NCI-H2196 (cell line): ENCODE measurements at regions not wholly inside any gene's neighbourhood (a gene's known extent, or its start where the extent isn't known, plus 50 kb on each side); places are given as distances from the start of the nearest gene placed in this dataset.

Source experiments
- DNase-seq: peaks from one replicate; lab custom pipeline; 2025; ENCODE audit not compliant: unreplicated experiment; lab: John Stamatoyannopoulos, UW

DNA sequence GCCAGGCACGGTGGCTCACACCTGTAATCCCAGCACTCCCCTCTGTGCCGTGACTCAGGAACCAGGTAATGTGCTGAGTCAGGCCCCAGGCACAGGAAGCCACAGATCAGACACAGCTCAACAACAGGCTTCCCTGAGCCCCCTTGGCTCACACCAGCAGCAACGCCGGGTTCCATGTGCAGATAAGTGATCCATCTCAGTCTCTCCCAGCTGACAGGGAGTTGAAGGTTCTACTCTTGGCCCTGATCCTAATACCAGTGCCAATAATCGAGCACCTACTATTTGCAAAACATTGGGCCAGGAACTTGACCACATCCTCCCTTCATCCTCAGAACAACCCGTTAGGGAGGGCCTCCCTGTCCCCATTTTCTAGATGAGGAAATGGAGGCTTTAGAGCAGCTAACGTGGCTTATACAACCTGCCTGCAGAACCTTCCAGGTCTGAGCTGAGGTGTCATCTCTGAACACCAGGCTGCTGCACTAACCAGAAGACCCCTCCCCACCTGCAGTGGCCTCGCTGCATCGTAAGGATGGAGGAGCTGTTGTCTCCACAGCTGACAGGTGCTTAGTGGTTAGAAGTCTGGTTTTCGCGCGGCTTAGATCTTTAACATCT, 64.8 kb upstream of the AMZ2 start:
- DNase-seq, result no peak

DNA sequence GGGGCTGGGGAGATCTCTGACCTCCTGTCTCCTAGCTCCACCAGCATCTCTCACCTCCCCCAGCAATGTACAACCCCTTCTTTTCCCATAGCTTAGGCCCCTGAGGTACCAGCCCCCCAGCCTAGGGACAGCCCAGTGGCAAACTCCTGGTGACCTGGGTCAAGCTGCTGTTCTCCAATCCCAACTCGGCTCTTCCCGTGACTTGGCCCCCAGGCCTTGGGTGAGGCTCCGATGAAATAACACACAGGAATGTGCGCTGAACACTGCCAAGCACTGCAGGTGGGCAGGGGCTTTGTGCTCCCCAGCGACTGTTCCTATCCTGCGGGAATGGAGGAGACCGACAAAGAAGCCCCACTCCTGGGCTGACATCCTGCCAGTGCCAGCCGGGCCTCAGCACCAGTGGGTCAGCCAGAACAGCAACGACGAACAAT, 63.7 kb upstream of the AMZ2 start:
- no peak for DNase-seq

DNA sequence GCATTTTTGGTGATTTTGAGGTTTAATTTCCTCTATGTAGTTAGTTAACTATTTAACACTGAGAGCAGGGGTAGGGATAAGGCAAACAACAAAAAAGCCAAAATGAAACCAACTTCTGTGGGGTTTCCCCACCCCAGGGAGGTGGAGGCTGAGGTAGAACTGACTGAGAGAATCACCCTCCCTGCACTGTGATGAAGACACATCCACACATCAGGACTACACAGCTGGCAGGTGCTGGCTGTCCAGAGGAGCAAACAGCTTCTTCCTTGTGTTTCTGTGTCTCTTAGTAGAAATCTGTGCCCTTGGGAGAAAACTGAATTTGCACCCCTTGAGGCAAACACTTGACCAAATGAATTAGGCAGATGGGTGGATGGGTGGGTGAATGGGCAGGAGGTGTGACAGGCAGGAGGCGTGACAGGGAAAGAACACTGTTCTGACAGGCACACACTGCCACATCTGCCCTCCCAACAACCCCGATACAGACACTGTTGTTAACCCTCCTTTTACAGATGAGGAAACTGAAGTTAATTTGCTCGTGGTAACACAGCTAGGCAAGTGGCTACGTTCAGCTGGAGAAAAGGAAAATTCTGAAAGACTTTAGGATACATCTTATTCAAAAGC, 62.9 kb upstream of the AMZ2 start:
- no peak for DNase-seq

- DNase-seq, result no peak
Observed at GRCh38 chr17:68185820-68186219, 62.0 kb upstream of the AMZ2 start.

- no peak for DNase-seq
Observed at GRCh38 chr17:68190495-68190894, 57.3 kb upstream of the AMZ2 start.

DNA sequence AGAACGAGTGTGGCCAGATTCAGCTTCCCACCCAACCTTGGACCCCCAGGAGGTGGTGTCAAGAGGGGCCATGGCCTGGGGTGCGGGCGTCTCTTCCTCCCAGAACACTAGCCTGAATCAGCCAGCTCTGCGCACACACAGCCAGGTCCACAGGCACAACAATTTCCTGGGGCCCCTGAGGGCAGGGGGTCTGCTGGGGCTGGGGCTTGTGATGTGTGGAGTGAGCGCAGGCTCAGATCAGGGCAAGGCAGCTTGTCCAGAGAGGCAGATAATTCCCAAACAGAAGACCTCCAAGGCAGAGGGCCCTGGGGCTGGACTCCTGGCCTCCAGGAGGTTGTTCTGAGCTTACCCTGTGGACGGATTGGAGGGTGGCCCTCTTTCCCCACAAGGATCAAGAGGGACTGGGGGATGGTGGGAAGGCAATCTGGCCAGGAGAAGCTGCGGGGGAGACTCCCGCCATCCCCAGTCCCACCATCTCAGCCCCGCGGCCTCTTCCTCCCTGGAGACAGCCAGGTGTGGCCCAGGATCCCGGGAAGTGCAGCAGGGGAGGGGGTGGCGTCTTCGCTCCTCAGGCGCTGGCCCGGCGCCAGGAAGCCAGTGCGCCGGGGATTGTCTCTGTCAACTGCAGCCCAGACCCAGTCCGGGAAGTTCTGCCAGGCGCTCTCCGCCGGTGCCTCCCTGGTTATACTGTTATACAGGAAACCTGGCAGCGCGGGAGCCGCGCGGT, 52.0 kb upstream of the AMZ2 start:
- DNase-seq, result peak; percentile 29

- no peak for DNase-seq
Observed at GRCh38 chr17:68196394-68197090, 51.3 kb upstream of the AMZ2 start.

GRCh38 chr17:68197091-68197996, 50.5 kb upstream of the AMZ2 start:
- peak; percentile 26 for DNase-seq

DNA sequence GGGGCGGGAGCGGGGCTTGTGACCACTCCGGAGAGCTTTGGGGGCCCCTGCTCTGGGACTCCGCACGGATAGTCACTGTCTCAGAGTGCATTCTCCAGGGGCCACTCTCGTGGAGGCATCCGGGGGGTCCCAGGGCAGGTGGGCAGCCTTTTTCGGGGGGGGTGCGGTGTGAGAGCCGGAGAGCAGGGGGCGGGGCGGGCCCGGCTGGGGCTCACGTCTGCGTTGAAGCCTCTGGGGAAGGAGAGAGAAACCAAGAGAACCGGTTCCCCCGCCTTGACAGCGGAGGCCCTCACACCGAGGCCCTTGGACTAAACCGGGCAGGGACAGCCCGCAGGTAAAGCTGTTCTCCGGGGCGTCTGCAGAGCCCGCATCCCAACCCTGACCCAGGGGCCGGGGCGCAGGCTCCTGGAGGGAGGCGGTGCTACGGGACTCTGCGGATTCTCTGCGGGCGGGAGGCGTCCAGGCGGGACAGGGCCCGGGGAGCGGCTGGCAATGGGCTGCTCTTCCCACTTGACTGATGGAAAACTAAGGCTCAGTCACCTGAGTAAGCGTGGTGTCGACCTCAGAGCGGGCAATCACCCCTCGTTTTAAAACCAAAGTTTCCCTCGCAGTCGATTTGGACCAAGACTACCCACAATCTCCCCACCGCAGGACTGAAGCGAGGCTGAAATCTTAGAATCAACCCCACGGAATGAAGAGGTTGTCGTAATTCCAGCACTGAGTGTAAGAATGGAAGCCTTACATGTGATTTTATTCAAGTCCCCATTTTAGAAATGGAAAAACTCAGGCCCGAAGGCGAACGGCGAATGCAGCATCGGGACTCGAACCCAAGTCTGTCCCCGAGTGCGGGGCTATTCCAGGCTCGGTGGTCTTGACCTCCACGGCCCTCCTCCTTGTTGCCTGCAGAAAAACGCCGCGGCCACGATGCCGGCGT, 49.6 kb upstream of the AMZ2 start:
- DNase-seq, result no peak
